H1 (cell line): ENCODE measurements at regions not wholly inside any gene's neighbourhood (a gene's known extent, or its start where the extent isn't known, plus 50 kb on each side); places are given as distances from the start of the nearest gene placed in this dataset.

ENCODE experiments used
- CTCF ChIA-PET: fragments of 300-600 bp; sonication (Branson Sonifier 250); formaldehyde crosslinking; loops from one replicate; lab custom pipeline; 2021; ENCODE audit not compliant: partially characterized antibody; lab: Charles Lee
- POLR2A ChIA-PET: fragments of 300-600 bp; sonication (Branson Sonifier 250); formaldehyde crosslinking; loops from one replicate; lab custom pipeline; 2021; ENCODE audit warnings: inconsistent platforms; ENCODE audit not compliant: partially characterized antibody; lab: Charles Lee
- DNase-seq, 2 experiments: peaks; one replicate each; pipeline versions ENCODE4 v3.0.0 to v3.0.0-alpha.2; 2010 to 2022; ENCODE audit warnings: low spot score in 2 of 2, low read depth in 1 of 2, mixed read lengths in 1 of 2
- FAIRE-seq: peaks from 2 replicates; lab custom pipeline; 2011; peaks lifted over from hg19 to GRCh38; lab: Jason Lieb, UNC
- H2AFZ ChIP-seq: 2 replicates; pipeline ENCODE4 v1.8.1; 2012; ENCODE audit warnings: low read length, inconsistent platforms
- H2AK5ac ChIP-seq: 2 replicates; pipeline ENCODE4 v1.6.1; 2013; ENCODE audit warnings: low read depth, low read length
- H2BK120ac ChIP-seq: replicated peaks from 2 replicates; pipeline ENCODE3; 2013; ENCODE audit warnings: low read depth, low read length, inconsistent platforms
- H2BK12ac ChIP-seq: 2 replicates; pipeline ENCODE4 v1.6.1; 2013; ENCODE audit warnings: low read depth, low read length
- H2BK15ac ChIP-seq: 2 replicates; pipeline ENCODE4 v1.6.1; 2013; ENCODE audit warnings: low read length
- H2BK20ac ChIP-seq: 2 replicates; pipeline ENCODE4 v1.6.1; 2013; ENCODE audit warnings: low read length
- H2BK5ac ChIP-seq: 2 replicates; pipeline ENCODE4 v1.6.1; 2013; ENCODE audit warnings: low read depth, low read length
- H3K14ac ChIP-seq: 2 replicates; pipeline ENCODE4 v1.6.1; 2013; ENCODE audit warnings: inconsistent platforms; ENCODE audit not compliant: insufficient read length
- H3K18ac ChIP-seq: 2 replicates; pipeline ENCODE4 v1.6.1; 2013; ENCODE audit warnings: low read length; ENCODE audit errors: extremely low read depth
- H3K23ac ChIP-seq: 2 replicates; pipeline ENCODE4 v1.6.1; 2013; ENCODE audit warnings: inconsistent platforms; ENCODE audit not compliant: insufficient read length
- H3K23me2 ChIP-seq: 2 replicates; pipeline ENCODE4 v1.6.1; 2013; ENCODE audit warnings: low read depth, low read length
- H3K27ac ChIP-seq: 2 replicates; pipeline ENCODE4 v1.6.1; 2011; ENCODE audit warnings: low read depth, low read length, inconsistent platforms
- H3K27me3 ChIP-seq, 4 experiments: replicated peaks in 1 of 4; 1 replicate in 1 of 4; 2 replicates in 3 of 4; pipeline versions ENCODE4 v1.6.1 to v1.8.1; 2011 to 2013; ENCODE audit warnings: low read length in 3 of 4, mild to moderate bottlenecking in 3 of 4, inconsistent platforms in 2 of 4, mixed read lengths in 2 of 4, moderate library complexity in 1 of 4; ENCODE audit not compliant: control insufficient read depth in 3 of 4, insufficient read depth in 3 of 4; ENCODE audit errors: extremely low read depth in 1 of 4
- H3K36me3 ChIP-seq, 4 experiments: 2 replicates each; pipeline versions ENCODE4 v1.6.1 to v1.8.1; 2011 to 2013; ENCODE audit warnings: mild to moderate bottlenecking in 4 of 4, low read length in 3 of 4, moderate library complexity in 2 of 4, control low read depth in 1 of 4, inconsistent platforms in 1 of 4; ENCODE audit not compliant: insufficient read depth in 4 of 4, control insufficient read depth in 2 of 4
- H3K4ac ChIP-seq: replicated peaks from 2 replicates; pipeline ENCODE3; 2013; ENCODE audit warnings: low read length, low read depth, mixed read lengths, inconsistent platforms; ENCODE audit not compliant: insufficient read length
- H3K4me1 ChIP-seq, 4 experiments: replicated peaks in 1 of 4; 1 replicate in 1 of 4; 2 replicates in 3 of 4; pipeline versions ENCODE4 v1.6.1 to v1.8.1; 2011 to 2013; ENCODE audit warnings: low read length in 3 of 4, inconsistent platforms in 2 of 4, mixed read lengths in 1 of 4; ENCODE audit not compliant: insufficient read depth in 4 of 4, control insufficient read depth in 3 of 4
- H3K4me2 ChIP-seq, 2 experiments: 2 replicates each; pipeline versions ENCODE4 v1.6.1 to v1.8.1; 2011 to 2013; ENCODE audit warnings: low read depth in 2 of 2, low read length in 2 of 2, control low read depth in 1 of 2, inconsistent platforms in 1 of 2, mild to moderate bottlenecking in 1 of 2; ENCODE audit not compliant: insufficient read depth in 1 of 2
- H3K4me3 ChIP-seq, 4 experiments: fragments of 200-600, 300-600 bp in 1 of 4; sonication (generic), shearing (Covaris generic), sonication (Bioruptor Twin) in 1 of 4; 2 replicates each; pipeline versions ENCODE4 v1.5.1 to v1.8.1; 2011 to 2016; ENCODE audit warnings: low read length in 4 of 4, low read depth in 3 of 4, control low read depth in 2 of 4, inconsistent platforms in 2 of 4, mild to moderate bottlenecking in 2 of 4, mixed read lengths in 1 of 4, moderate library complexity in 1 of 4; ENCODE audit not compliant: insufficient read depth in 2 of 4; ENCODE audit errors: extremely low read depth in 1 of 4
- H3K56ac ChIP-seq: replicated peaks from 2 replicates; pipeline ENCODE3; 2013; ENCODE audit warnings: low read depth, mild to moderate bottlenecking, mixed read lengths, low read length, inconsistent platforms; ENCODE audit not compliant: insufficient read length
- H3K79me1 ChIP-seq: 2 replicates; pipeline ENCODE4 v1.6.1; 2013; ENCODE audit warnings: low read depth, low read length, control low read depth
- H3K79me2 ChIP-seq, 2 experiments: 2 replicates each; pipeline versions ENCODE4 v1.6.1 to v1.8.1; 2012 to 2013; ENCODE audit warnings: low read length in 2 of 2, mild to moderate bottlenecking in 2 of 2, inconsistent platforms in 1 of 2; ENCODE audit not compliant: insufficient read depth in 2 of 2, control insufficient read depth in 1 of 2
- H3K9ac ChIP-seq, 4 experiments: replicated peaks in 1 of 4; 1 replicate in 1 of 4; 2 replicates in 3 of 4; pipeline versions ENCODE4 v1.6.1 to v1.8.1; 2011 to 2013; ENCODE audit warnings: low read depth in 3 of 4, low read length in 3 of 4, control low read depth in 2 of 4, mild to moderate bottlenecking in 2 of 4, moderate library complexity in 2 of 4, inconsistent platforms in 1 of 4; ENCODE audit errors: extremely low read depth in 1 of 4
- H3K9me3 ChIP-seq, 2 experiments: 2 replicates each; pipeline versions ENCODE4 v1.6.1 to v1.8.1; 2012 to 2013; ENCODE audit warnings: mild to moderate bottlenecking in 2 of 2, moderate library complexity in 2 of 2, control low read depth in 1 of 2, inconsistent platforms in 1 of 2, low read depth in 1 of 2, low read length in 1 of 2, mixed read lengths in 1 of 2; ENCODE audit not compliant: insufficient read depth in 2 of 2
- H4K20me1 ChIP-seq, 2 experiments: replicated peaks in 1 of 2; 2 replicates each; pipeline versions ENCODE3 to v1.8.1; 2011 to 2013; ENCODE audit warnings: inconsistent platforms in 2 of 2, low read length in 2 of 2, mild to moderate bottlenecking in 1 of 2; ENCODE audit not compliant: insufficient read depth in 2 of 2, control insufficient read depth in 1 of 2
- H4K5ac ChIP-seq: 2 replicates; pipeline ENCODE4 v1.6.1; 2013; ENCODE audit warnings: low read length, low read depth, mixed read lengths, inconsistent platforms; ENCODE audit not compliant: insufficient read length
- H4K8ac ChIP-seq: 2 replicates; pipeline ENCODE4 v1.8.0; 2013; ENCODE audit warnings: mild to moderate bottlenecking, moderate library complexity, low read length, inconsistent platforms; ENCODE audit not compliant: insufficient read depth; ENCODE audit errors: extremely low read depth
- H4K91ac ChIP-seq: replicated peaks from 2 replicates; pipeline ENCODE3; 2013; ENCODE audit warnings: low read length, mixed read lengths, inconsistent platforms; ENCODE audit not compliant: insufficient read length
- CBX8 ChIP-seq: fragments of 300-800, 300-1000 bp; sonication (generic); IDR thresholded peaks from 2 replicates; pipeline ENCODE4 v1.7.1; 2016; ENCODE audit warnings: low read depth, low read length, borderline replicate concordance
- CHD2 ChIP-seq: IDR thresholded peaks from 2 replicates; pipeline ENCODE4 v1.6.1; 2012; ENCODE audit warnings: low read length, improper control_type of control experiment
- CTBP2 ChIP-seq: IDR thresholded peaks from 2 replicates; pipeline ENCODE4 v1.7.0; 2011; ENCODE audit warnings: borderline replicate concordance, mild to moderate bottlenecking, moderate library complexity, mixed read lengths, low read length; ENCODE audit not compliant: insufficient read depth, insufficient read length
- EZH2 ChIP-seq: fragments of 200-600 bp; sonication (generic); IDR thresholded peaks from 2 replicates; pipeline ENCODE4 v1.7.1; 2012; ENCODE audit warnings: low read depth, mild to moderate bottlenecking, moderate library complexity, low read length, inconsistent platforms; ENCODE audit not compliant: severe bottlenecking
- HDAC2 ChIP-seq, 2 experiments: fragments of 300-600 bp in 1 of 2; sonication (generic) in 1 of 2; IDR thresholded peaks; 2 replicates each; pipeline ENCODE4 v1.6.1; 2011 to 2012; ENCODE audit warnings: low read depth in 2 of 2, low read length in 2 of 2, mild to moderate bottlenecking in 2 of 2, moderate library complexity in 2 of 2, borderline replicate concordance in 1 of 2, inconsistent platforms in 1 of 2
- NRF1 ChIP-seq: IDR thresholded peaks from 2 replicates; pipeline ENCODE4 v1.6.1; 2011; ENCODE audit warnings: mild to moderate bottlenecking, low read depth, low read length, improper control_type of control experiment
- POLR2AphosphoS5 ChIP-seq: IDR thresholded peaks from 2 replicates; pipeline ENCODE4 v1.6.1; 2011; ENCODE audit warnings: low read depth, low read length
- RXRA ChIP-seq: IDR thresholded peaks from 2 replicates; pipeline ENCODE4 v1.6.1; 2011; ENCODE audit warnings: low read depth, mild to moderate bottlenecking, low read length, moderate library complexity; ENCODE audit not compliant: insufficient read depth
- WGBS, 2 experiments: shearing (Covaris generic) in 1 of 2; methylation state at CpG; one replicate each; pipeline versions ENCODE4 v1.1.6 to v1.1.7; 2013 to 2015; ENCODE audit warnings: low lambda C conversion rate in 2 of 2, mixed read lengths in 2 of 2, inconsistent platforms in 1 of 2, low coverage in 1 of 2, missing lambda C conversion rate in 1 of 2; ENCODE audit not compliant: insufficient replicate concordance in 2 of 2, insufficient coverage in 1 of 2, insufficient read length in 1 of 2; ENCODE audit errors: extremely low coverage in 1 of 2, missing lambda C conversion rate in 1 of 2; 5-methylcytosine and 5-hydroxymethylcytosine counted together

DNA sequence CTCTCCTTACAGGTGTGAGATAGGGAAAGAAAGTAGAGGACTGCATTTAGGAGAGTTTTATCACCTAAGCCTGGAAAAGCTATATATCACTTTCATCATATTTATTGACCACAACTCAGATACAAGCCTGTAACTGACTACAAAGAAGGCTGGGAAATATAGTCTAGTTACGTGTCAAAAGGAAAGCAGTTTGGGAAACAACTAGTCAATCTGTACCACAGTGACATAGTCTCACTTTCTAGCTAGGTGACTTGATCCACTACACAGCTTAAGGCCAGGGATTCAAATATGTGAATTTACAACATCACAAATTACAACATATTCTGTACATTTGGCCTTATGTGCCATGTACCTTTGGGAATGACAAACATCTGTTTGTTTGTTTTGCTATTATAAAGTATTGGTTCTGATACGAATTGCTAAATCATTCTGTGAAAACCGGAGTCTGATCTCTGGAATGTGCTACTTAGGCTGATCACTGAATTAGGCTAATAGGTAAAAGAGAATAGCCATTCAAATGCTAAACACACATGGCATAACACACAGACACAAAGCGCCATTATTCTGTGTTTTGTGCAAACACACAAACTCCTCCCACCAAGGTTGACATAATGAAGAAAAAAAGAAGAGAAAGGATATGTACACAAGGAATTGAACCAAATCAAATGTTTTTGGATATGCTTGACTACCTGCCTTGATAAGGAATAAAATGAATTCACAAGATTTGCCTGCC is 279.8 kb downstream of the DUSP6 start:
- Histone ChIP-seq H2BK5ac (no peak overlapping the region), H3K79me1 (no peaks in the 10 kb centered on the region), H3K27me3 (peaks cover 0 to 1% (median 0%) of the 10 kb centered on the region in 4 experiments; a peak in 1 of 7 replicates), H3K18ac (no peak overlapping the region), H3K4me3 (no peak overlapping the region), H3K23ac (no peak overlapping the region), H3K4me1 (peaks cover 0 to 8% (median 4%) of the 10 kb centered on the region in 4 experiments; a peak in 4 of 7 replicates), H4K5ac (no peak overlapping the region), H3K56ac (no peak overlapping the region), H2BK12ac (no peak overlapping the region), H2AFZ (no peak overlapping the region), H3K23me2 (no peaks in the 10 kb centered on the region), H2AK5ac (no peak overlapping the region), H2BK120ac (no peak overlapping the region), H3K79me2 (no peaks in the 10 kb centered on the region), H3K36me3 (no peaks in the 10 kb centered on the region), H3K9ac (no peak overlapping the region), H2BK15ac (no peak overlapping the region), H3K4ac (peak overlapping the region; percentile 32), H3K4me2 (no peak overlapping the region), H4K8ac (no peak overlapping the region), H2BK20ac (no peak overlapping the region), H4K20me1 (no peaks in the 10 kb centered on the region), H3K9me3 (no peaks in the 10 kb centered on the region), H4K91ac (no peak overlapping the region), H3K14ac (no peak overlapping the region), H3K27ac (no peak overlapping the region)
- FAIRE-seq: peak; percentile 69
- 73% methylated on average over 4 of the region's 4 CpGs; no CpG with 5 or more reads in 1 of the 2 experiments for WGBS, 2 experiments
- POLR2A ChIA-PET: interaction anchor here (0.8 kb wide), 1 partner anchor 26 kb away, joined by 3 read pairs; no protein-coding TSS in a partner anchor
- TF ChIP-seq POLR2AphosphoS5: no peak
- no peak for TF ChIP-seq NRF1
- no peak for TF ChIP-seq EZH2
- no peak for TF ChIP-seq CTBP2
- TF ChIP-seq CBX8: no peak
- TF ChIP-seq HDAC2 (IDR thresholded peaks at IDR 0.05; ENCODE audit: borderline replicate concordance in 1 of 2, low read depth in 2 of 2, low read length in 2 of 2): no peak
- TF ChIP-seq RXRA: no peak
- no peak for TF ChIP-seq CHD2
- DNase-seq: no peak
- CTCF ChIA-PET: interaction anchor here (0.6 kb wide), 1 partner anchor 13 kb away, joined by 4 read pairs; no protein-coding TSS in a partner anchor
